Mesenchymal stem cell (in vitro differentiated cells and primary cell): ENCODE measurements at regions not wholly inside any gene's neighbourhood (a gene's known extent, or its start where the extent isn't known, plus 50 kb on each side); places are given as distances from the start of the nearest gene placed in this dataset.

Experiments used
- DNase-seq: peaks from one replicate; pipeline ENCODE4 v3.0.0-alpha.2; 2013
- H2AFZ ChIP-seq: one replicate; pipeline ENCODE4 v1.6.1; 2013; ENCODE audit warnings: low read depth, mild to moderate bottlenecking, control low read depth, inconsistent platforms, low read length, moderate library complexity
- H2AK5ac ChIP-seq: 2 replicates; pipeline ENCODE4 v1.6.1; 2013; ENCODE audit warnings: low read length, moderate library complexity, mild to moderate bottlenecking, inconsistent platforms; ENCODE audit not compliant: severe bottlenecking
- H2BK120ac ChIP-seq: one replicate; pipeline ENCODE4 v1.6.1; 2013; ENCODE audit warnings: low read depth, mild to moderate bottlenecking, inconsistent platforms, low read length, moderate library complexity
- H2BK12ac ChIP-seq, 2 experiments: one replicate each; pipeline ENCODE4 v1.6.1; 2013; ENCODE audit warnings: inconsistent platforms in 2 of 2, low read length in 2 of 2, mild to moderate bottlenecking in 2 of 2, moderate library complexity in 2 of 2, control low read depth in 1 of 2
- H2BK15ac ChIP-seq: one replicate; pipeline ENCODE4 v1.6.1; 2013; ENCODE audit warnings: mild to moderate bottlenecking, low read depth, inconsistent platforms; ENCODE audit not compliant: poor library complexity, severe bottlenecking
- H2BK5ac ChIP-seq: 2 replicates; pipeline ENCODE4 v1.6.1; 2013; ENCODE audit warnings: low read depth, mild to moderate bottlenecking, low read length, control low read depth, inconsistent platforms; ENCODE audit not compliant: poor library complexity, severe bottlenecking
- H3K14ac ChIP-seq, 2 experiments: one replicate each; pipeline ENCODE4 v1.6.1; 2013; ENCODE audit warnings: inconsistent platforms in 2 of 2, low read length in 2 of 2, control low read depth in 1 of 2, mild to moderate bottlenecking in 1 of 2, moderate library complexity in 1 of 2
- H3K18ac ChIP-seq, 2 experiments: one replicate each; pipeline ENCODE4 v1.6.1; 2013; ENCODE audit warnings: inconsistent platforms in 2 of 2, low read length in 2 of 2, control low read depth in 1 of 2, low read depth in 1 of 2, mild to moderate bottlenecking in 1 of 2
- H3K23ac ChIP-seq, 2 experiments: one replicate each; pipeline ENCODE4 v1.6.1; 2013; ENCODE audit warnings: inconsistent platforms in 2 of 2, low read length in 2 of 2, mild to moderate bottlenecking in 2 of 2, moderate library complexity in 2 of 2, control low read depth in 1 of 2
- H3K27ac ChIP-seq: 2 replicates; pipeline ENCODE4 v1.5.1; 2013; ENCODE audit warnings: mild to moderate bottlenecking, moderate library complexity, low read length, control low read depth, inconsistent platforms; ENCODE audit not compliant: poor library complexity, severe bottlenecking
- H3K27me3 ChIP-seq, 2 experiments: 2 replicates each; pipeline versions ENCODE4 v1.6.1 to v1.7.0; 2013; ENCODE audit warnings: low read length in 2 of 2, mild to moderate bottlenecking in 2 of 2, moderate library complexity in 2 of 2, control low read depth in 1 of 2, inconsistent platforms in 1 of 2; ENCODE audit not compliant: control insufficient read depth in 1 of 2, insufficient read depth in 1 of 2
- H3K36me3 ChIP-seq, 2 experiments: 2 replicates each; pipeline versions ENCODE4 v1.6.1 to v1.7.0; 2013; ENCODE audit warnings: low read length in 2 of 2, control low read depth in 1 of 2, inconsistent platforms in 1 of 2, low read depth in 1 of 2, mild to moderate bottlenecking in 1 of 2; ENCODE audit not compliant: insufficient read depth in 2 of 2, control insufficient read depth in 1 of 2
- H3K4ac ChIP-seq, 2 experiments: one replicate each; pipeline ENCODE4 v1.6.1; 2013; ENCODE audit warnings: inconsistent platforms in 2 of 2, low read length in 2 of 2, mild to moderate bottlenecking in 2 of 2, moderate library complexity in 2 of 2, control low read depth in 1 of 2, low read depth in 1 of 2
- H3K4me1 ChIP-seq: 2 replicates; pipeline ENCODE4 v1.6.1; 2013; ENCODE audit warnings: low read depth, low read length, control low read depth; ENCODE audit not compliant: control insufficient read depth, insufficient read depth
- H3K4me2 ChIP-seq: 2 replicates; pipeline ENCODE4 v1.6.1; 2013; ENCODE audit warnings: low read length, mild to moderate bottlenecking, inconsistent platforms; ENCODE audit not compliant: poor library complexity, severe bottlenecking
- H3K4me3 ChIP-seq, 2 experiments: 2 replicates each; pipeline versions ENCODE4 v1.5.1 to v1.7.0; 2013; ENCODE audit warnings: low read length in 2 of 2, mild to moderate bottlenecking in 2 of 2, control low read depth in 1 of 2, low read depth in 1 of 2; ENCODE audit not compliant: insufficient read depth in 1 of 2
- H3K79me1 ChIP-seq: replicated peaks from 2 replicates; pipeline ENCODE4 v1.6.1; 2013; ENCODE audit warnings: mild to moderate bottlenecking, control low read depth, low read length, inconsistent platforms; ENCODE audit not compliant: poor library complexity, severe bottlenecking
- H3K9ac ChIP-seq: 2 replicates; pipeline ENCODE4 v1.7.0; 2013; ENCODE audit warnings: mild to moderate bottlenecking, low read length, moderate library complexity
- H3K9me3 ChIP-seq: 2 replicates; pipeline ENCODE4 v1.7.0; 2013; ENCODE audit warnings: mild to moderate bottlenecking, low read length; ENCODE audit not compliant: control insufficient read depth
- H4K8ac ChIP-seq: one replicate; pipeline ENCODE4 v1.6.1; 2013; ENCODE audit warnings: inconsistent platforms, mild to moderate bottlenecking, low read length, moderate library complexity
- H4K91ac ChIP-seq: one replicate; pipeline ENCODE4 v1.6.1; 2013; ENCODE audit warnings: mild to moderate bottlenecking, low read length, inconsistent platforms
- WGBS: methylation state at CpG from one replicate; pipeline ENCODE4 v1.1.7; 2013; ENCODE audit warnings: mixed read lengths; 5-methylcytosine and 5-hydroxymethylcytosine counted together

DNA sequence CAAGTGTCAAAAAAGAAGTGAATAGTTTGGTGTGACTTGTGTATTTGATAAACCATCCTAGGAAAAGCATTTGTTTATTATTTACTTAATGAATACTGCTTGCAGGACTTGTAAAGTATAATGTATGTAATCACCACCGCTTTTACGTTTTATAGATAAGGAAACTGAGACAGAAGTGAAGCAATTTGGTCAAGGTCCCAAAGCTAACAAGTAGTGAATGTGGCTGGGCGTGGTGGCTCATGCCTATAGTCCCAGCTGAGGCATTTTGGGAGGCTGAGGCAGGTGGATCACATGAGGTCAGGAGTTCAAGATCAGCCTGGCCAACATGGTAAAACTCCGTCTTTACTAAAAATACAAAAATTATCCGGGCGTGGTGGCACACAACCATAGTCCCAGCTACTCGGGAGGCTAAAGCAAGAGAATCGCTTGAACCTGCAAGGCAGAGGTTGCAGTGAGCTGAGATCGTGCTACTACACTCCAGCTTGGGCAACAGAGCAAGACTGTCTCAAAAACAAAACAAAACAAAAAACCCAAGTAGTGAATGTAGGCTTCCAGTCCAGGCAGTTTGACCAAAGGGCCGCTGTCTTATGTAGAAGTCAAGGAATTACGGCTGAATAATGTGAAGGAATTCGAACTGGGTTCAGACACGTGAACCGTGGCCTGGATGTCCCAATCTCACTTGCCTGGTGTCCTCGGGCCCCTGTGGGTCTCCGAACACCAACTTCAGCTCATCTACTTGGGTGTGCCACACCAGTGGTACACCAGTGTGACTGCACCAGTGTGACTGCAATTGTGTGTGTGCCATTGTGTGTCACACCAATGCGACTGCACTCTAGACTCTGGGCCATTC, 88.3 kb upstream of the MED13L start:
- peak overlapping the region; percentile 19 for H2AK5ac ChIP-seq
- H3K27me3 ChIP-seq: no peaks in the 10 kb centered on the region
- H2BK15ac ChIP-seq: no peak overlapping the region
- no peak overlapping the region for H3K4me2 ChIP-seq
- H3K4ac ChIP-seq: no peak overlapping the region
- no peak overlapping the region for H3K4me3 ChIP-seq
- H4K91ac ChIP-seq: peak overlapping the region; percentile 34
- H3K4me1 ChIP-seq: peaks cover 7% of the 10 kb centered on the region
- no peak overlapping the region for H3K23ac ChIP-seq
- H3K27ac ChIP-seq: no peak overlapping the region
- no peak overlapping the region for H4K8ac ChIP-seq
- no peak overlapping the region for H2BK5ac ChIP-seq
- no peaks in the 10 kb centered on the region for H3K79me1 ChIP-seq
- H3K9ac ChIP-seq: no peak overlapping the region
- H2AFZ ChIP-seq: no peak overlapping the region
- peak overlapping the region in 1 of 2 experiments; percentile 45 for H2BK12ac ChIP-seq
- H3K18ac ChIP-seq: no peak overlapping the region
- peaks cover 5% of the 10 kb centered on the region for H3K9me3 ChIP-seq
- H2BK120ac ChIP-seq: no peak overlapping the region
- no peaks in the 10 kb centered on the region for H3K36me3 ChIP-seq
- 95% methylated on average over 17 of the region's 17 CpGs for WGBS
- no peak for DNase-seq
- peak overlapping the region in 1 of 2 experiments; percentile 41 for H3K14ac ChIP-seq

DNA sequence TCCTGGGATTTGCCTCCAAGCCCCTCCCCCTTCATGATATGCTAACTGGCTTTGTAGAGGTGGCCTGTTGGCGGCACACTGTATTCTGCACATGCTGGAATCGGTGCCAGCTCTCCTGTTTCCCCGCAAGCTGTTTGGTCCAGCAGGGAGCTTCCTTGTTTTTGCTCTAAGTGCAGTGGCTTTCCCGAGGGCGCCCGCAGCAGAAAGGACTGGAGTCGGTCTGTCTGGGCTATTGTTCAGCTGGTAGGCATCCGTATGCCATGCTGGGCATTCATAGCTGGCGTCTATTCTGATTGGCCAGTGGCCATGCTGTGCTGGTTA, 88.9 kb upstream of the MED13L start:
- no peak for DNase-seq
- H4K8ac ChIP-seq: no peak overlapping the region
- no peak overlapping the region for H2BK5ac ChIP-seq
- H3K4ac ChIP-seq: no peak overlapping the region
- H3K4me3 ChIP-seq: no peak overlapping the region
- H2AFZ ChIP-seq: no peak overlapping the region
- no peaks in the 10 kb centered on the region for H3K27me3 ChIP-seq
- peaks cover 7% of the 10 kb centered on the region for H3K4me1 ChIP-seq
- peaks cover 5% of the 10 kb centered on the region for H3K9me3 ChIP-seq
- H3K14ac ChIP-seq: peak overlapping the region in 1 of 2 experiments; percentile 41
- H3K79me1 ChIP-seq: no peaks in the 10 kb centered on the region
- H2BK120ac ChIP-seq: no peak overlapping the region
- H2AK5ac ChIP-seq: no peak overlapping the region
- H4K91ac ChIP-seq: no peak overlapping the region
- H3K9ac ChIP-seq: no peak overlapping the region
- H3K23ac ChIP-seq: no peak overlapping the region
- peak overlapping the region in 1 of 2 experiments; percentile 45 for H2BK12ac ChIP-seq
- H3K36me3 ChIP-seq: no peaks in the 10 kb centered on the region
- no peak overlapping the region for H3K4me2 ChIP-seq
- 97% methylated on average over 7 of the region's 9 CpGs for WGBS
- no peak overlapping the region for H3K27ac ChIP-seq
- H2BK15ac ChIP-seq: no peak overlapping the region
- no peak overlapping the region for H3K18ac ChIP-seq

DNA sequence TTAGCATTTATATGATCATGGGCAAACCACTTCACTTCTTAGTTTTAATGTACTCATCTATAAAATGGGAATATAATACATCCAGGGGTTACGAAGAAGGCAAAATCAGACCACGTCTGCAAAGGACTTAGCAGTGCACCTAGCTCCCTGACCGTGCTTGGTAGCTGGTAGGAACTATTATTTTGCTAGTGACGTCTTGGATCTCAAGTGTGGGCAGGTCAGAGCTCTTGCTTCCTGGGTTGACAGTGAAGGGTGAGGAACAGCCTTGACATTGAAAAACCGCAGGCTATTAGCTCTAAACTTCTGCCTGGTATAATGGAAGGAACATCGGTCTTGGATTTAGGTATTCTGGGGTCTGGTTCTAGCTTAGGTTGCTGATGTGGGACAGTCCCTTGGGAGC, 89.3 kb upstream of the MED13L start:
- no peak overlapping the region for H2AFZ ChIP-seq
- no peak overlapping the region for H3K14ac ChIP-seq
- no peaks in the 10 kb centered on the region for H3K27me3 ChIP-seq
- no peak overlapping the region for H2AK5ac ChIP-seq
- H3K4me2 ChIP-seq: no peak overlapping the region
- no peak overlapping the region for H3K23ac ChIP-seq
- peaks cover 5% of the 10 kb centered on the region for H3K9me3 ChIP-seq
- DNase-seq: no peak
- H2BK5ac ChIP-seq: no peak overlapping the region
- H3K18ac ChIP-seq: peak overlapping the region in 1 of 2 experiments; percentile 50
- H2BK120ac ChIP-seq: no peak overlapping the region
- H4K91ac ChIP-seq: no peak overlapping the region
- H3K79me1 ChIP-seq: no peaks in the 10 kb centered on the region
- H2BK15ac ChIP-seq: no peak overlapping the region
- peak overlapping the region in 1 of 2 experiments; percentile 39 for H3K4ac ChIP-seq
- H3K4me3 ChIP-seq: no peak overlapping the region
- H3K4me1 ChIP-seq: peaks cover 7% of the 10 kb centered on the region
- no peak overlapping the region for H3K27ac ChIP-seq
- 88% methylated on average over 6 of the region's 6 CpGs for WGBS
- no peak overlapping the region for H4K8ac ChIP-seq
- no peak overlapping the region for H3K9ac ChIP-seq
- H2BK12ac ChIP-seq: no peak overlapping the region
- H3K36me3 ChIP-seq: no peaks in the 10 kb centered on the region

DNA sequence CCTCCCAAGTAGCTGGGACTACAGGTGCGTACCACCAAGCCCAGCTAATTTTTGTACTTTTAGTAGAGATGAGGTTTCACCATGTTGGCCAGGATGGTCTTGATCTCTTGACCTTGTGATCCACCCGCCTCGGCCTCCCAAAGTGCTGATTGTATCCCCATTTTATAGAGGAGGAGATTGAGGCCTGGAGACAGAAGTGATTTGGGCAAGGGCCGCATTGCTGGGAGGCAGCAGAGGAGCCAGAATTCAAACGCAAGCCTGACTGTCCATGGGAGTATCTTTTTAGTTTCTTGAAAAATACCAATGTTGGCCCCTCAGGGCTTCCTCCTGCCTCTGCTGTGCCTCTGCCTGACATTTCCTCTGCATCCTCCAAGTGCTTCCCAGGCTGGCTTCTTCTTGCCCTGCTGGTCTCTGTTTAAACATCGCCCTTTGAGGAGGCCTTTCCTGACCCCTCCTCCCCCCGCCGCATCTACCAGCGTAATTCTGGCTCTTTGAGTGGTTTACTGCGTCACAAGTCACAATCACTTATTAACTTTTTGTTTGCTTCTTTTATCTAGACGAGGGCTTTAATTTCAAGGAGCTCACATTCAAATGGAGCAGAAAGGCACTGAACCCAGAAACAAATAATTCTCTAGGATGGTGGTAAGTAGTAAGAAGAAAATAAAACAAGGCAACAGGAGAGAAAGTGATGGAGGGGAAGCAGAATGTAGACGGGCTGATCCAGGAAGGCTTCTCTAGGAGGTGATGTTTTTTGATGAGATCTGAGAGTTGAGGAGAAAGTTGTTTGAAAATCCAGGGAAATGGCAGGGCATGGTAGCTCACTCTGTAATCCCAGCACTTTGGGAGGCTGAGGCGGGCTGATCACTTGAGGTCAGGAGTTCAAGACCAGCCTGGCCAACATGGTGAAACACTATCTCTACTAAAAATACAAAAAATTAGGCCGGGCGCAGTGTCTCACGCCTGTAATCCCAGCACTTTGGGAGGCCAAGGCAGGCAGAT, 91.0 kb upstream of the MED13L start:
- DNase-seq: peak; percentile 83
- Histone ChIP-seq H3K27me3 (no peaks in the 10 kb centered on the region), H3K79me1 (no peaks in the 10 kb centered on the region), H3K9me3 (peaks cover 5% of the 10 kb centered on the region), H2BK15ac (no peak overlapping the region), H2BK12ac (peak overlapping the region in 1 of 2 experiments; percentile 59), H3K9ac (no peak overlapping the region), H3K23ac (no peak overlapping the region), H3K4me2 (peak overlapping the region; percentile 32), H2BK5ac (peak overlapping the region; percentile 79), H3K4ac (no peak overlapping the region), H3K27ac (peak overlapping the region; percentile 55), H2BK120ac (no peak overlapping the region), H3K36me3 (no peaks in the 10 kb centered on the region), H3K14ac (no peak overlapping the region), H3K18ac (no peak overlapping the region), H3K4me1 (peaks cover 7% of the 10 kb centered on the region), H4K91ac (no peak overlapping the region), H2AK5ac (no peak overlapping the region), H3K4me3 (no peak overlapping the region), H4K8ac (no peak overlapping the region), H2AFZ (no peak overlapping the region)
- 61% methylated on average over 16 of the region's 16 CpGs for WGBS
